ENCODE measurements at regions not wholly inside any gene's neighbourhood (a gene's known extent, or its start where the extent isn't known, plus 50 kb on each side); places are given as distances from the start of the nearest gene placed in this dataset.

DNA sequence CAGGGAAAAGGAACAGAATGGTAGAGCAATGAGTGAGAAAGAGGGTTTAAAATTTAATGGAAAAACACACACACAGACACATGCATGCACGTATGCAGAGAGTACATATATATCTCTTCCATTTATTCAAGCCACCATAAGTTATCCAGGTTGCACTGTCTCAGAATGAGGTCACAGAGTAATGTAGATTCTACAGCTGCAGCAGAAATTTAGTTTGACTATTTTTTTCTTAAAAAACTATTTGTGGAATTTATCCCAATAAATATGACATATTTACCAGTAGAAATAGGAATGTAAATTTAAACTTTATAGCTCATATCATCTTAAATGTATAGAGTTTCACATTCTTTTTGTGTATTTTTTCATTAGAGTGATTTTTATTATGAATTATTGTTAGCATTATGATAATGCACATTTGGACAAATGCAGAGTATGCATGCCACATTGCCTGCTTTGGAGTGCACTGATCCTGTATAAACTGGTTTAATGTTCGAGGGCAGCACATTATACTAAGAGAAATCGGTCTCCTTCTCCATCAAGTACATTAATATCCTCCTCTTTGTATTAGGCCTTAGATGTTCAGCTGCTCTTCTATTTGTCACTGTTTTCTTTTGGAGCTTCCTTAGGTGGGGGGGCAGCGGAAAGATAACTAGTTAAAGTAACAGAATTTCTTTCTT, 216.3 kb upstream of the TARS1 start:
- no peak for DNase-seq

- DNase-seq: no peak
Measured at GRCh38 chr5:33227247-33227646, 213.5 kb upstream of the TARS1 start.

DNA sequence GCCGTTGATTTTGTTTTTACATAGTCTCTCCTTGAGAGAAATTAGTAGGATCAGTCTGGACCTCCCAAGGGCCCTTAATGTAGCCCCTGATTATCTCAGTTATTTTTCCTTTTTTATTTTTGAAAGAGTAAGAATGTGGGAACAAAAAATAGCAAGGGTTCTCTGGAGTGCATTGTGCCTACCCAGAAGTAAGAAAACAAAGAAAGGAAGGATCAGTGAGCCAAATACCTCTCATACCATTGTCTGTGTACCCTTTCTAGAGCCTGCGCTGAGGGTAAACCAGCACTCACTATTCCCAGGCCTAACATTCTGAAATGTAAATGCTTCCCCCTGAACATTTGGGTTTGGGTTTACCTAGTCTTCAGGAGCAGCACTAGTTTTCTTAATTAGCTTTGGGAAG, 213.0 kb upstream of the TARS1 start:
- no peak for DNase-seq

- DNase-seq: no peak
Measured at GRCh38 chr5:33228149-33228548, 212.6 kb upstream of the TARS1 start.

GRCh38 chr5:33229216-33229615, 211.5 kb upstream of the TARS1 start:
- DNase-seq: no peak

GRCh38 chr5:33230467-33231078, 210.2 kb upstream of the TARS1 start:
- no peak for DNase-seq

- DNase-seq: no peak
Measured at GRCh38 chr5:33231214-33231710, 209.5 kb upstream of the TARS1 start.

DNA sequence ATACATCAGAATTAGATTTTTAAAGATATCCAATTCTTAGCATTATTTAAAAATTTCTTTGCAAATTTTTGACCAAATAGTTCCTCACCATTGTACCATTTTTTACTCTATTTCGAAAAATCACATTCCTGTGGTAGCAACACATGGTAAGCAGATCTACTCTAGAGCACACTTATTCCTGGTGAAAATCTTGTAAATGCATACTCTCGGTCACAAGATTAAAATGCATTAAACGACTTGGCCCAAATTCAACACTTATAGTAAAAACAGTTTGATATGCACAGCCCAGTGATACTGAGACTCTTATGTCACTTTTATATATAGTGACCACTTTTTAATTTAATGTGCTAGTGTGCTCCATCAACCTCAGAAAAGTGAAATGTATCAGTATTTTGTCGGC, 208.8 kb upstream of the TARS1 start:
- DNase-seq: no peak

DNA sequence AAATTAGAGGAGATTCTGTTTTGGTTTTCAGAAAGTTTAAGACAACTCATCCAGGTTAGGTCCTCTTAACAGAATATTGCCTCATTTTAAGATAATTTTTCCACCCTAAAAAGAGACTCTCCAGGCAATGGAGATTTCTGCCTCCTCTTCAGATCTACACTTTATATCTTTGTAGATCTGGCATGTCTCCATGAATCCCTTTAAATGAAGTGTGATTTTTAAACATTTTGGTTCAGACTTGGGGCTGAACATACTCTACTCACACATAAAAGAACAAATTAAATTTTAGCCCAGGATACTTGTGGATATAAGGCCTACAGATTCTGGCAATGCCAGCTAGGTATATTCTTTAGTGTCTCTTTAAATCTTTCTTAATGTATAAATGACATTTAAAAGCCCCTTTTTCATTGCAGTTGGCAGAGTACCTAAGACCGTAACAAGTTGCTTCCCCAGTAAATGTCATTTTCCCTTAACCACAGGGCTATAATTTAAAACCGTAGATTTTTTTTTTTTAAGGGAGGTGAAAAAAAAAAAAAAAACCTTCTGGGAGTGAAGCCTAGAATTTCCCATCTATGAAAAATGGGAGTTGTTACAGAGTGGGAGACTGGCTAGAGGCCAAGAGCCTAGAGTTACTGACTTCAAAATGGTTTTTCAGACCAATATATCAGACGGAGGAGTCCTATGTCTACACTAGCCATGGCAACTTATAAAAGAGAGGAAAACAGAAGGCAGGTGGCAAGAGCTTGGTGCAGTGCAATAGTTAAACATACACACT, 207.8 kb upstream of the TARS1 start:
- DNase-seq: no peak

DNA sequence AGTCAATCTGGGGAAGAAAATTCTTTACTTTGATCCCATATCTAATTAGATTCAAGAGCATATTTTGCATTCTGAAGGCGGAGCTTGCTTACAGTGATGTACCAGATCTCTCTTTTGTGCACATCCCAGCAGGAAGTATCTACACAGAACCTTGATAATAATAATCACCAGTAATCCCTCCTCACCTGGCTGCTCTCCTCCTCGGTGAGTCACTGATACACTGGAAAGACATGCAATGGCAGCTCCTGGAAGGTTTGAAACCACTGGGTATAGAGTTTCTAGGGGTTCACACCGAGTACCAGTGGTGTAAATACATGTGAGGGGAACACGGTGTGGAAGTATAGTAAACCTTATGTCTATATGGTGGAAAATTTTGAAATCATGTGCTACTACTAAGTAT, 205.5 kb upstream of the TARS1 start:
- no peak for DNase-seq

DNA sequence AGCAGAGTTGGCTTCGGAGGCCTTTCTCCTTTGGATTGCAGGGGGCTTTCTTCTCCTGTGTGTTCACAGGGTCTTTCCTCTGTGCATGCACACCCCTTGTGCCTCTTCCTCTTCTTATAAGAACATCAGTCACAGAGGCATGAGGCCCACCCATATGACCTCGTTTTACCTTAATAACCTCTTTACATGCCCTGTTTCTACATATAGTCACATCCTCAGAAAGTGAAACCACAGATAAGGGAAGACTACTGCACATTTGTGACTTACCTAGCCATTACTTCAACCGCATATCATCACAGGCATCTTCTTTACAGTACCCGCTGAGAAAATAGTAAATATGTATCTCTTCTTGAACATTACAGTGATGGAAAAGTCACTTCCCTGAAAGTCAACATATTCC, 204.9 kb upstream of the TARS1 start:
- no peak for DNase-seq

- DNase-seq: no peak
Measured at GRCh38 chr5:33237471-33237870, 203.3 kb upstream of the TARS1 start.

- DNase-seq: no peak
Measured at GRCh38 chr5:33238826-33239695, 201.7 kb upstream of the TARS1 start.

DNA sequence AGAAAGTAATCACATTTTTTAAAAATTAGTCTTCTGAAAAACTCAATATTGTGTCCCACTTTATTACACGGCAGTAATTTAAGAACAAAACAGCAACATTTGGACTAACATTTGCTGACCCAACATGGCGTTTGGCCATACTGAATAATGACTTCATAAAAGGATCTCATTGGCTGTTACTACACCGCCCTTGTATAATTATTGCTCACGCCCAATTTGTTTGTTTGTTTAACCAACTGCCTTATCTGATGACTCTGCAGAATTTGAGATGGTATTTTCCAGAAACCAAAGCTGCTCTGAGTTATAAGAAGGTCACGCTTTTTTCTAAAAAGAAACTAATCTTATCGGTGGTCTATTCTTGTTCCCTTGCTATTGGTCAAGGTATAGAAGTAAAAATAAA, 200.2 kb upstream of the TARS1 start:
- no peak for DNase-seq

- DNase-seq: no peak
Measured at GRCh38 chr5:33241802-33242201, 199.0 kb upstream of the TARS1 start.

DNA sequence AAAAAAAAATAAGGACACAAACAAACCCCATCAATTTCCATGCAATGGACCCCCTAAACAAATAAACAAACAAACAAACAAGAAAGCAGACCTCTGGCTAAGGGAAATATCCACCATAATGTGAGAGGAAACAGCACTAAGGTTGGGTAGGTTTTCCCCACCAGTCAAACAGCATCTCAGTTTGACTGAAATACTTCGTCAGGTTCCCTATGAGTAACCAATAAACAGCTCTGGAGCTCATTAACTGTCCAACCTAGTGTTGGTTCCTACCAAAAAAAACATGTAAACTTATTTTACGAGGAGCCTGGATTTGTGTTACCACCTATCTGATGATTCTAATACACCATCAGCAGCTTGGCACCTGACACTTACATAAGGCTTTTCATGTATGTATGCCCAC, 198.5 kb upstream of the TARS1 start:
- DNase-seq: no peak

GRCh38 chr5:33244441-33245150, 196.2 kb upstream of the TARS1 start:
- DNase-seq: peak in 1 of 2 experiments; percentile 11

DNA sequence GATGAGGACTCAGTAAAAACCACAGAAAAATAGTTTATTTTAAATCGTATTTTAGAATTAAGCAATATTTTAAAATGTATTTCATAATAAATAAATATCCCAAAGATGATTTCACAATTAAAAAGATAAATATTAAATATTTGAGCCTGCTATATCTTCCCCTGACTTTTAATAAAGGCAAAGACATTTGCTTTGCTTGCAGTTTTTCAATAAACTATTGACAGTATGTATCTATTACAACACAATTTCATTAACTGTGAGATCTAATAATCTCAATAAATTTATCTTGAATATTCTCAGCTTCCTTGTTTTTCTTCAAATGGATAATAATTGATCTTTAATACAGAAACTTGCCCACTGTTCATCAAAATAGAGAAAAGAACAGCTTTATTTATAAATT, 186.2 kb upstream of the TARS1 start:
- DNase-seq: no peak

DNA sequence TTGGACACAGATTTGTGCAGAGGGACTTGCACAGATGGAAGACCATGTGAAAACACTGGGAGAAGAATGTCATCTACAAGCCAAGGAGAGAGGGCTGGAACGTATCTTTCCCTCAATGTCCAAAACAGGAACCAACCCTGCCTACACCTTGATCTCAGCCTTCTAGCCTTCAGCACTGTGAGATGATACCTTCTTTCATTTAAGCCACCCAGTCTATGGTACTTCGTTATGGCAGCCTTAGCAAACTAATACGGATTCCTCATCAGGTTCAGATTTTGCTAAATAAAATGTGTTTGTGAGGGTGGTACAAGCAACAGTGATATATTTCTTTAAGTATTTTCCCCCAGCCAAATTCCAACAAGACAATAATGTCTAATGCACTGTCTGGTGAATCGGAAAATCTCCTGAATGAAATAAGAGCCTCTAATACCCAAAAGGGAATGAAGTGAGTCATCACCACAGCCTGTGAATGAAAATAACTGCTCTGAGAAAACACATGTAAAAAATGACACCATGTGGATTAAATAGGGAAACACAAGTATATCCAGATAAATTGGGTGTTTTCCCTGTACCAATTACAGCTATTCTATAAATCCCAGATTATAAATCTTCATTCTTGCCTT, 182.8 kb upstream of the TARS1 start:
- no peak for DNase-seq

- DNase-seq: no peak
Measured at GRCh38 chr5:33258553-33258952, 182.2 kb upstream of the TARS1 start.

GRCh38 chr5:33260098-33260497, 180.7 kb upstream of the TARS1 start:
- no peak for DNase-seq

DNA sequence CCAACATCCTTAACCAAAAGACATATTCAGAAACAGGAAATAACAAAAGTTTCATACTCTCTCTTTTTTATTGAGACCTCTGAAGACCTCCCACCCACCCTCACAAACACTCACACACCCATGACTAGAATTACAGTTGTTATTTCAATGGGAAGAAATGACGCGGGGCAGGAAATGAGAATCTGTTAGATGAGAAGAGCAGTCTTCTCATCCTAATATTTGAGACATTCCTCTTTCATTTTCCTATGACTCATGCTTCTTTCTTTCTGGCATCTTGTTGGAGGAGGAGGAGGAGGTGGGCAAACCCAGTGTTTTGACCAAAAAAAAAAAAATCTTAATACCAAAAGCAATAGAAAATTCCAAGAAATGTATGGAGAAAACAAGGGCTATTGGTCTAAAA, 179.5 kb upstream of the TARS1 start:
- DNase-seq: no peak
